ENCODE measurements at regions not wholly inside any gene's neighbourhood (a gene's known extent, or its start where the extent isn't known, plus 50 kb on each side); places are given as distances from the start of the nearest gene placed in this dataset.

DNA sequence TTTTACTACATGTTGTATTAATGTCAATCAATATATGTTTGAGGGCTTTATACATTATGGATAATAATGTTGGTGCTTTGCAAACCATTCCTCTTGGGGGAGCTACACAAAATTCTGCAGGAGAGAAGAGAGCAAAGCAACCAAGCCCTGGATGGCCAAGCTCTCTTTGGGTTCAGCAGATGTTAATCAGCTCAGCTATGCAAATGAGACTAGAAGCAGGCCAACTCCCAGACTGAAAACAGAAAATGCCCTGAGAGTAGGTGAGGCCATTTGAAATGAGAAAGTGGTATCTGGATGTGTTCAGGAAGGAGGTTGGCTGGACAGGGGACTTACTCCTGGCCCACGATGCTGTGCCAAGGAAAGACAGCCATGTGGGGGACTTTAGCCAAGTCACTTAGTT, 387.0 kb downstream of the BCOR start:
- no peak for TF ChIP-seq CTCF (IDR thresholded peaks at IDR 0.05; ENCODE audit: borderline replicate concordance, insufficient read depth, low read depth, low read length)
- no peak overlapping the region for H3K4me3 ChIP-seq (ENCODE audit: low read depth, low read length)

- H3K4me3 ChIP-seq (ENCODE audit: low read depth, low read length): no peak overlapping the region
- TF ChIP-seq CTCF (IDR thresholded peaks at IDR 0.05; ENCODE audit: borderline replicate concordance, insufficient read depth, low read depth, low read length): no peak
Observed at GRCh38 chrX:39714471-39714870, 383.3 kb downstream of the BCOR start.

DNA sequence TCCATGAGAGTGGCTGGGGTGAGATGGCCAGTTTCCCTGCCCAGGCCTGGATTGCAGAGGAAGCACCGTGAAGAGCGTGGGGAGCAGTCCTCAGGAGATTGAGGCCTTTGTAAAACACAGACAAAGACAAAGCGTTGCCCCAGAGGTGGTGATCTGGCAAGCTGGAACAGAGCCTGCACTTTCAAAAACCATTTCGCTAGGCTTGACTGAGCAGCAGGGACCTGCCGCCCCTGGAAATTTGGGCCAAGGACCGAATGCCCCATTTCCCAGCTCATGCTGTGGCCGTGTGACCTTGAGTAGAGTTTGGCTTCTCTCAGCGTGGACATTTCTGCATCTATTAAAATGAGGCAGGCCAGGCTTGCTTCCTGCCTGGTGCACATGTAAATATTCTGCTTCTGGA, 381.4 kb downstream of the BCOR start:
- TF ChIP-seq CTCF (IDR thresholded peaks at IDR 0.05; ENCODE audit: borderline replicate concordance, insufficient read depth, low read depth, low read length): no peak
- H3K4me3 ChIP-seq (ENCODE audit: low read depth, low read length): no peak overlapping the region

DNA sequence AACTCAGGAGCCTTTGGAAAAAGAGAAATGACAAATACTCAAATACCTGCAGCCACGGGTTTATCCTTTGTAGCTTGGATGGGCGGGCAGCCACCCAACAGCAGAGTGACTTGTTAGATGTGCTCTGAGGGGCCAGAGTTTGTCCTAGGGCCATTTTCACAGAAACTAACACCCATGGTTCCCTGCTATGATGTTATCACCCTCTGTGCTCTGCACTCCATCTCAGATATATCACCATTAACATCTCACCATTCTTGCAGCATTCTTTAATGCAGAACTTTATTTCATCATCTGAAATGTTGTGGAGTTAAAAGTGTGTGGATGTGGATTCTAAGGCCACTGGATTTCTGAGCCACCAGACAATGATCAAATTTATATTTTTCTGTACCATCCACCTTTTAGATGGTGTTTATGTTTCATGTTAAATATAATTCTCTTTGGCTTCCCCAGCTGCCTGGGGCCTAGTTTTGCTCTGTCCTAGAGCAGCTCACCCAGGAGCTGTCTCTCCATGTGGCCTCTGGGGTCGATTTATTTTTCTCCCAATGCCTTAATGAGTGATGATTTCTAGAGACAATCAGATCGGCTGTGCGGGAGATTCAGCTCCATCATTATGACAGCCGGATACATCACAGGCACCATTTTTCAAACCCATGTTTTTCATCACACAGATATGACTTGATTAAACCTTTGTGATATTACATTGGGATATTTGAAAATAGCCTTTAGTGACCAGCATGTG, 380.8 kb downstream of the BCOR start:
- H3K4me3 ChIP-seq (ENCODE audit: low read depth, low read length): no peak overlapping the region
- no peak for TF ChIP-seq CTCF (IDR thresholded peaks at IDR 0.05; ENCODE audit: borderline replicate concordance, insufficient read depth, low read depth, low read length)

- TF ChIP-seq CTCF (IDR thresholded peaks at IDR 0.05; ENCODE audit: borderline replicate concordance, insufficient read depth, low read depth, low read length): no peak
- H3K4me3 ChIP-seq (ENCODE audit: low read depth, low read length): no peak overlapping the region
Observed at GRCh38 chrX:39718981-39719380, 378.8 kb downstream of the BCOR start.

DNA sequence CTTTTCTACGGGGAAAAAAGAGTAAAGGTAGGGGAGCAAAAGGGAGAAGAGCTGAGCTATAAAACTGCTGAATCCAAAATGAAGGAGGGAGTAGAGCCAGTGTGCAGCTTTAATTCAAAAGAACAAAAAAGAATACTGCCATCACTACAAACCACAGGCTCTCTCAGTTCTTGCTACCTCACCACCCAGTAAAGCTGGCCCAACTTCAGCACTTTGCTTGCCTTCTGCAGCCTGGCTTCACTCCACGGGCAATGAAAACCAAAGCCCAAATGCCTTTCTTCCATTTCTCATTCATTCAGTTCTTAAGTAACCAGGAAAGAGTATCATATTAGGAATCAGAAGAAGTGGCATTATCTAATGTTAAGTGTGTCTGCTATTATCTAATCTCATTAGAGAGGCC, 376.8 kb downstream of the BCOR start:
- no peak overlapping the region for H3K4me3 ChIP-seq (ENCODE audit: low read depth, low read length)
- no peak for TF ChIP-seq CTCF (IDR thresholded peaks at IDR 0.05; ENCODE audit: borderline replicate concordance, insufficient read depth, low read depth, low read length)

GRCh38 chrX:39721566-39722279, 376.0 kb downstream of the BCOR start:
- no peak for TF ChIP-seq CTCF (IDR thresholded peaks at IDR 0.05; ENCODE audit: borderline replicate concordance, insufficient read depth, low read depth, low read length)
- H3K4me3 ChIP-seq (ENCODE audit: low read depth, low read length): no peak overlapping the region

Measured in GM12875 (cell line).